NB4 (cell line): ENCODE measurements at regions not wholly inside any gene's neighbourhood (a gene's known extent, or its start where the extent isn't known, plus 50 kb on each side); places are given as distances from the start of the nearest gene placed in this dataset.

ENCODE experiments used
- CTCF ChIP-seq: IDR thresholded peaks from one replicate; pipeline ENCODE4 v1.5.1; 2012; ENCODE audit warnings: low read depth, low read length
- MAX ChIP-seq: IDR thresholded peaks from 2 replicates; pipeline ENCODE4 v1.6.1; 2011; ENCODE audit warnings: low read depth, low read length

GRCh38 chr6:104282581-104282980 lies 577.1 kb downstream of the HACE1 start:
- TF ChIP-seq CTCF (no peak), MAX (no peak)
